ENCODE measurements at regions not wholly inside any gene's neighbourhood (a gene's known extent, or its start where the extent isn't known, plus 50 kb on each side); places are given as distances from the start of the nearest gene placed in this dataset.

- H3K9me3 ChIP-seq (ENCODE audit: control extremely low read depth in 1 of 3, control insufficient read depth in 2 of 3, insufficient read depth in 1 of 3, low read length in 2 of 3): peaks cover 0 to 22% (median 0%) of the 10 kb centered on the region in 3 donors
- peaks cover 0 to 31% (median 10%) of the 10 kb centered on the region in 4 experiments for H3K27me3 ChIP-seq (replicated peaks in 1 of 4; ENCODE audit: control extremely low read depth in 1 of 4, control insufficient read depth in 3 of 4, insufficient read depth in 4 of 4, low read length in 3 of 4)
- 38% methylated on average over 14 of the region's 18 CpGs for WGBS (ENCODE audit: insufficient coverage)
- H3K27ac ChIP-seq (ENCODE audit: low read length in 2 of 2): no peak overlapping the region
- Mint-ChIP-seq H3K9me3 (ENCODE audit: insufficient read depth) (no peaks in the 10 kb centered on the region), H3K27ac (no peak overlapping the region), H3K4me3 (no peak overlapping the region), H3K4me1 (peaks cover 7% of the 10 kb centered on the region), H3K27me3 (peaks cover 57% of the 10 kb centered on the region)
- H3K79me2 ChIP-seq (ENCODE audit: control insufficient read depth, insufficient read depth, low read length): no peaks in the 10 kb centered on the region
- no peak overlapping the region for H2AFZ ChIP-seq (ENCODE audit: insufficient read depth, low read depth, low read length, poor library complexity, severe bottlenecking)
- no peaks in the 10 kb centered on the region for H3K36me3 ChIP-seq (replicated peaks in 1 of 2; ENCODE audit: control extremely low read depth in 1 of 2, control insufficient read depth in 1 of 2, extremely low read depth in 1 of 2, insufficient read depth in 2 of 2, low read length in 1 of 2)
- ChIA-PET CTCF (no interaction called here), POLR2A (no interaction called here)
- ATAC-seq (ENCODE audit: low read depth) (no peak), DNase-seq (no peak)
- intact Hi-C loops (cut with micrococcal nuclease): no loop called here
- no peak overlapping the region for H3K4me2 ChIP-seq (replicated peaks; ENCODE audit: low read depth, low read length, poor library complexity, severe bottlenecking)
- H3K4me1 ChIP-seq (ENCODE audit: control insufficient read depth in 2 of 2, insufficient read depth in 2 of 2, low read length in 2 of 2): peaks cover 0 to 6% of the 10 kb centered on the region in 2 donors
- H3K9ac ChIP-seq (ENCODE audit: low read length): no peak overlapping the region
- H3K4me3 ChIP-seq (ENCODE audit: control extremely low read depth in 1 of 5, extremely low read depth in 1 of 5, insufficient read depth in 1 of 5, low read depth in 2 of 5, low read length in 4 of 5): no peak overlapping the region
- TF ChIP-seq CTCF (IDR thresholded peaks at IDR 0.05) (no peak), EZH2 (IDR thresholded peaks at IDR 0.05; ENCODE audit: borderline replicate concordance, insufficient read depth, low read depth, low read length, poor library complexity, severe bottlenecking) (no peak)
- H4K20me1 ChIP-seq (ENCODE audit: control insufficient read depth, insufficient read depth, low read length, poor library complexity, severe bottlenecking): no peaks in the 10 kb centered on the region
These were observed 129.4 kb downstream of the WDR11 start for GRCh38 chr10:120980279-120981255.

Measured in B cell (primary cell).